Mucosa of descending colon (tissue), 3 donors: ENCODE measurements at regions not wholly inside any gene's neighbourhood (a gene's known extent, or its start where the extent isn't known, plus 50 kb on each side); places are given as distances from the start of the nearest gene placed in this dataset.

Source experiments
- ATAC-seq: fragments of 200-7000 bp; cut with Tn5 transposase; one replicate; pipeline ENCODE4 v1.9.1; 2020; ENCODE audit warnings: mild to moderate bottlenecking, moderate library complexity
- DNase-seq, 3 donors: peaks; one replicate each; pipeline ENCODE4 v3.0.0-alpha.2; 2020
- H3K36me3 ChIP-seq: fragments of 200-600 bp; one replicate; pipeline ENCODE4 v1.8.0; 2021; ENCODE audit warnings: low read depth, mild to moderate bottlenecking
- H3K4me1 ChIP-seq: fragments of 200-600 bp; one replicate; pipeline ENCODE4 v1.8.0; 2021; ENCODE audit warnings: low read depth, mild to moderate bottlenecking
- H3K4me3 ChIP-seq: fragments of 200-600 bp; one replicate; pipeline ENCODE4 v1.8.0; 2021; ENCODE audit warnings: mild to moderate bottlenecking
- H3K9me3 ChIP-seq: fragments of 200-600 bp; one replicate; pipeline ENCODE4 v1.8.0; 2021; ENCODE audit warnings: mild to moderate bottlenecking
- intact Hi-C, 2 donors: fragments of 100-400 bp; cut with DNase I in 1 of 2; cut with micrococcal nuclease in 1 of 2; formaldehyde crosslinking; loops; one replicate each; pipeline versions ENCODE4 v1.11.0 to v1.11.1; 2022; cut with DNase I, micrococcal nuclease
- TF ChIP-seq, protein P1 (sequence below): fragments of 200-600 bp; IDR thresholded peaks from one replicate; pipeline ENCODE4 v1.8.0; 2022; ENCODE audit warnings: antibody characterized with exemption, mild to moderate bottlenecking
- donor health status: DM: no; HTN: no; CAD: no; lungs with moderate emphysema.
- donor health status: DM: no; HTN: no; CAD: no.
- donor health status: DM: no; HTN: yes; CAD: no.

GRCh38 chr3:13167829-13168228, 94.6 kb upstream of the IQSEC1 start:
- ATAC-seq, result no peak
- no peak overlapping the region for H3K4me3 ChIP-seq
- no peak for DNase-seq
- intact Hi-C loops, result no loop called here
- no peaks in the 10 kb centered on the region for H3K9me3 ChIP-seq
- TF ChIP-seq, protein P1, sequence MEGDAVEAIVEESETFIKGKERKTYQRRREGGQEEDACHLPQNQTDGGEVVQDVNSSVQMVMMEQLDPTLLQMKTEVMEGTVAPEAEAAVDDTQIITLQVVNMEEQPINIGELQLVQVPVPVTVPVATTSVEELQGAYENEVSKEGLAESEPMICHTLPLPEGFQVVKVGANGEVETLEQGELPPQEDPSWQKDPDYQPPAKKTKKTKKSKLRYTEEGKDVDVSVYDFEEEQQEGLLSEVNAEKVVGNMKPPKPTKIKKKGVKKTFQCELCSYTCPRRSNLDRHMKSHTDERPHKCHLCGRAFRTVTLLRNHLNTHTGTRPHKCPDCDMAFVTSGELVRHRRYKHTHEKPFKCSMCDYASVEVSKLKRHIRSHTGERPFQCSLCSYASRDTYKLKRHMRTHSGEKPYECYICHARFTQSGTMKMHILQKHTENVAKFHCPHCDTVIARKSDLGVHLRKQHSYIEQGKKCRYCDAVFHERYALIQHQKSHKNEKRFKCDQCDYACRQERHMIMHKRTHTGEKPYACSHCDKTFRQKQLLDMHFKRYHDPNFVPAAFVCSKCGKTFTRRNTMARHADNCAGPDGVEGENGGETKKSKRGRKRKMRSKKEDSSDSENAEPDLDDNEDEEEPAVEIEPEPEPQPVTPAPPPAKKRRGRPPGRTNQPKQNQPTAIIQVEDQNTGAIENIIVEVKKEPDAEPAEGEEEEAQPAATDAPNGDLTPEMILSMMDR, result no peak
- no peaks in the 10 kb centered on the region for H3K36me3 ChIP-seq
- no peaks in the 10 kb centered on the region for H3K4me1 ChIP-seq

- no peaks in the 10 kb centered on the region for H3K4me1 ChIP-seq
- no peaks in the 10 kb centered on the region for H3K36me3 ChIP-seq
- TF ChIP-seq, protein P1, result no peak
- intact Hi-C loops, result no loop called here
- H3K4me3 ChIP-seq, result no peak overlapping the region
- H3K9me3 ChIP-seq, result no peaks in the 10 kb centered on the region
- ATAC-seq (no peak), DNase-seq (no peak)
These were observed 94.0 kb upstream of the IQSEC1 start for GRCh38 chr3:13167064-13167743.

- no peak for ATAC-seq
These were observed 93.2 kb upstream of the IQSEC1 start for GRCh38 chr3:13166243-13167063.

DNA sequence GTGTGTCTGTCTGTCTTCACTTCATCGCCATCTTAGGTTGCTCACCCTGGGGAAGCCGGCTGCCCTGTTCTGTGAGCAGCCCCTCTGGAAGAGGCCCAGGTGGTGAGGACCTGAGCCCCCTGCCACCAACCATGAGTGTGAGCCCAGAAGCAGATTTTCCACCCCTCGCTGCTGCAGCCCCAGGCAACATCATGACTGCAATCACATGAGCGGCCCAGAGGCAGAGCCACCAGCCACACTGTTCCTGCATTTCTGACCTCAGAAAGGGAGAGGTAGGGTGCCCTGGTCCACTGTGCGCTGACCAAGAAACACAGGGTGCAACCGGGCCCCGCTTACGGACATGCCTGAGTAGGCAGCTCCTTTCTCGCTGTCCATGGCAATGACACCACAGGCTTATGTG, 92.3 kb upstream of the IQSEC1 start:
- no peaks in the 10 kb centered on the region for H3K9me3 ChIP-seq
- H3K4me3 ChIP-seq, result no peak overlapping the region
- no peak for ATAC-seq
- no peak for DNase-seq
- H3K36me3 ChIP-seq, result no peaks in the 10 kb centered on the region
- no peaks in the 10 kb centered on the region for H3K4me1 ChIP-seq
- intact Hi-C loops, result no loop called here
- TF ChIP-seq, protein P1, result no peak

More at GRCh38 chr3:13166243-13167063, 93.2 kb upstream of the IQSEC1 start:
- H3K9me3 ChIP-seq, result no peaks in the 10 kb centered on the region
- no peak overlapping the region for H3K4me3 ChIP-seq
- no peak for DNase-seq
- intact Hi-C loops, result no loop called here
- TF ChIP-seq, protein P1, result no peak
- no peaks in the 10 kb centered on the region for H3K4me1 ChIP-seq
- no peaks in the 10 kb centered on the region for H3K36me3 ChIP-seq

GRCh38 chr3:13164893-13165492, 91.8 kb upstream of the IQSEC1 start:
- no peak for DNase-seq
- no peak for ATAC-seq
- Histone ChIP-seq H3K36me3 (no peaks in the 10 kb centered on the region), H3K4me1 (no peaks in the 10 kb centered on the region), H3K4me3 (no peak overlapping the region), H3K9me3 (no peaks in the 10 kb centered on the region)
- intact Hi-C loops, result no loop called here
- TF ChIP-seq, protein P1, result no peak
